Calu3 (cell line): ENCODE measurements at regions not wholly inside any gene's neighbourhood (a gene's known extent, or its start where the extent isn't known, plus 50 kb on each side); places are given as distances from the start of the nearest gene placed in this dataset.

ENCODE experiments used
- BruUV-seq: library from RNA; stranded (reverse); fragments of 400-500 nt; replicated peaks from 2 replicates; lab custom pipeline; 2021; lab: Mats Ljungman, UMichigan
- CTCF ChIA-PET: fragments of 300-600 bp; sonication (Branson Sonifier 250); formaldehyde crosslinking; loops from one replicate; lab custom pipeline; 2022; ENCODE audit warnings: antibody characterized with exemption; lab: Charles Lee
- DNase-seq: peaks from one replicate; pipeline ENCODE4 v3.0.0; 2022
- H3K27ac Mint-ChIP-seq: one replicate; pipeline ENCODE4 v1.8.0; 2022; ENCODE audit warnings: mixed read lengths; ENCODE audit not compliant: unreplicated experiment
- H3K27me3 Mint-ChIP-seq: one replicate; pipeline ENCODE4 v1.8.0; 2022; ENCODE audit warnings: mixed read lengths; ENCODE audit not compliant: unreplicated experiment
- H3K36me3 Mint-ChIP-seq: one replicate; pipeline ENCODE4 v1.8.0; 2022; ENCODE audit warnings: mild to moderate bottlenecking, moderate library complexity, mixed read lengths; ENCODE audit not compliant: insufficient read depth, unreplicated experiment
- H3K4me1 Mint-ChIP-seq: one replicate; pipeline ENCODE4 v1.8.0; 2022; ENCODE audit warnings: mild to moderate bottlenecking, low read depth, mixed read lengths; ENCODE audit not compliant: unreplicated experiment
- H3K4me3 Mint-ChIP-seq: one replicate; pipeline ENCODE4 v1.8.0; 2022; ENCODE audit warnings: mild to moderate bottlenecking, low read depth, moderate library complexity, mixed read lengths; ENCODE audit not compliant: unreplicated experiment
- H3K9me3 Mint-ChIP-seq: one replicate; pipeline ENCODE4 v1.8.0; 2022; ENCODE audit warnings: low read depth, mixed read lengths; ENCODE audit not compliant: unreplicated experiment
- intact Hi-C: fragments of 100-400 bp; cut with micrococcal nuclease; formaldehyde crosslinking; loops from one replicate; pipeline ENCODE4 v1.10.0; 2022; ENCODE audit not compliant: unreplicated experiment
- TF ChIP-seq, protein P1 (sequence below): fragments of 200-600 bp; IDR thresholded peaks from one replicate; pipeline ENCODE4 v1.8.0; 2022; ENCODE audit warnings: antibody characterized with exemption; ENCODE audit not compliant: unreplicated experiment

GRCh38 chr2:147081831-147082230 lies 763.0 kb upstream of the ACVR2A start:
- Mint-ChIP-seq H3K27me3 (no peaks in the 10 kb centered on the region), H3K4me3 (no peak overlapping the region), H3K27ac (no peak overlapping the region), H3K4me1 (peaks cover 16% of the 10 kb centered on the region), H3K36me3 (no peaks in the 10 kb centered on the region), H3K9me3 (no peaks in the 10 kb centered on the region)
- TF ChIP-seq, protein P1, sequence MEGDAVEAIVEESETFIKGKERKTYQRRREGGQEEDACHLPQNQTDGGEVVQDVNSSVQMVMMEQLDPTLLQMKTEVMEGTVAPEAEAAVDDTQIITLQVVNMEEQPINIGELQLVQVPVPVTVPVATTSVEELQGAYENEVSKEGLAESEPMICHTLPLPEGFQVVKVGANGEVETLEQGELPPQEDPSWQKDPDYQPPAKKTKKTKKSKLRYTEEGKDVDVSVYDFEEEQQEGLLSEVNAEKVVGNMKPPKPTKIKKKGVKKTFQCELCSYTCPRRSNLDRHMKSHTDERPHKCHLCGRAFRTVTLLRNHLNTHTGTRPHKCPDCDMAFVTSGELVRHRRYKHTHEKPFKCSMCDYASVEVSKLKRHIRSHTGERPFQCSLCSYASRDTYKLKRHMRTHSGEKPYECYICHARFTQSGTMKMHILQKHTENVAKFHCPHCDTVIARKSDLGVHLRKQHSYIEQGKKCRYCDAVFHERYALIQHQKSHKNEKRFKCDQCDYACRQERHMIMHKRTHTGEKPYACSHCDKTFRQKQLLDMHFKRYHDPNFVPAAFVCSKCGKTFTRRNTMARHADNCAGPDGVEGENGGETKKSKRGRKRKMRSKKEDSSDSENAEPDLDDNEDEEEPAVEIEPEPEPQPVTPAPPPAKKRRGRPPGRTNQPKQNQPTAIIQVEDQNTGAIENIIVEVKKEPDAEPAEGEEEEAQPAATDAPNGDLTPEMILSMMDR: no peak
- intact Hi-C loops: loop anchor here (1.0 to 10.0 kb wide), 3 partner anchors 155 to 829 kb away; no protein-coding TSS in a partner anchor
- BruUV-seq: no TSS peak
- CTCF ChIA-PET: no interaction called here
- no peak for DNase-seq

DNA sequence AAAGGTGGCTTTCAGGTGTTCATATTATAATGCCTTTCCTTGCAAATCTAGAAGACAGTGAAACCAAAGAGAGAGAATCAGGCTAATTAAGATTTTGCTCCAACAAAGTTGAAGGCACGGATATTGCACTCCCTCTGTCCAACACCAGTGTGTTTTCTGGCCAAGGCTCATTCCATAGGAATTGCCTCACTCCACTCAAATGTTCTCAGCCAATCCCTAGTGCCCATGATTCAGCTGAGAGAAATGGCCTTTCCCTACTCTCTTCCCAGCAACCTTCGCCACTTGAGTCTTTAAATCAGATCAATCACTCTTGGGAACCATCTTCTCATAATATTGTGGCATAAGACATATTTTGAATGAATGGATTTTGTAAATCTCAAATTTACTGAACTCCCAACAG lies 768.2 kb upstream of the ACVR2A start:
- H3K27ac Mint-ChIP-seq: no peak overlapping the region
- no peak overlapping the region for H3K4me3 Mint-ChIP-seq
- BruUV-seq: no TSS peak
- intact Hi-C loops: no loop called here
- CTCF ChIA-PET: interaction anchor here (0.5 kb wide), 1 partner anchor 339 kb away, joined by 3 read pairs; no protein-coding TSS in a partner anchor
- H3K9me3 Mint-ChIP-seq: no peaks in the 10 kb centered on the region
- no peaks in the 10 kb centered on the region for H3K36me3 Mint-ChIP-seq
- TF ChIP-seq, protein P1: no peak
- H3K27me3 Mint-ChIP-seq: no peaks in the 10 kb centered on the region
- H3K4me1 Mint-ChIP-seq: no peaks in the 10 kb centered on the region
- DNase-seq: no peak

DNA sequence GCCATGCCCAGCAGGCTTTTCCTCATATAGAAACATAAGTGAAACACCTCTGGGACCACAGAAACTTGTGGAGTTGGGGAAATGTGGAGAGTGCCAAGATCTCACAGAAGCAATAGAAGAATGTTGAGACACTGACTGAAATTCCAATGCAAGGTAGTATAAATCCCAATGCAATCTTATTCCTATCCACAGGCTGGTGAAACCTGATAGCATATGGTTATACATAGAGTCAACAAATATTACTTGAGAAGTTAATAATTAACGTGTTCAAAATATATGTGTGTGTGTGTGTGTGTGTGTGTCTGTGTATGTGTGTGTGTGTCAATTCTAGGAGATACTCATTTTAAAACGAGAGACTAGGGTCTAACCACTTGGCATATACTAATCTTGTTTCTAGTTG lies 776.8 kb upstream of the ACVR2A start:
- peaks cover 4% of the 10 kb centered on the region for H3K9me3 Mint-ChIP-seq

DNA sequence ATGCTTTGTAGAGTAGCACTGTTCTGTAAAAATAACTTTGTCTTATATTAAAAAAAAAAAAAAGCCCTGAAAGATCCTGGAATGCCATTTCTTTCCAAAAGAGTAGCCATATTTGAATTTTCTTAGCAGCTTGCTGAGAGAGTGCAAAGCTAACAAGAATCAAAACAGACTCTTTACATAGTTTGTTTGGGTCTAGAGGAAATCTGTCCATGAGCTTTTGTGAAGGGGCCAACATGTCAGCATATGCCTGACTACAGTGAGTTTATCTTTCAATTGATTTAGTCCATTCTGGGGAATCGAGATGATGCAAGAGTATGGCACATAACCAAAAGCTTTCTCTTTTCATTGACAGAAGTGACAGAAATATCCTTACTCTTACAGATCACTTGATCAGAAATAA lies 777.7 kb upstream of the ACVR2A start:
- CTCF ChIA-PET: no interaction called here
- Mint-ChIP-seq H3K4me3 (no peak overlapping the region), H3K9me3 (peaks cover 4% of the 10 kb centered on the region), H3K4me1 (peaks cover 8% of the 10 kb centered on the region), H3K36me3 (no peaks in the 10 kb centered on the region), H3K27ac (no peak overlapping the region), H3K27me3 (no peaks in the 10 kb centered on the region)
- TF ChIP-seq, protein P1: no peak
- no TSS peak for BruUV-seq
- intact Hi-C loops: no loop called here
- DNase-seq: no peak

More for the DNA sequence above, 776.8 kb upstream of the ACVR2A start:
- intact Hi-C loops: no loop called here
- DNase-seq: no peak
- no peaks in the 10 kb centered on the region for H3K27me3 Mint-ChIP-seq
- no peak overlapping the region for H3K27ac Mint-ChIP-seq
- CTCF ChIA-PET: interaction anchor here (0.7 kb wide), 1 partner anchor 15 kb away, joined by 4 read pairs; no protein-coding TSS in a partner anchor
- BruUV-seq: no TSS peak
- no peak overlapping the region for H3K4me3 Mint-ChIP-seq
- TF ChIP-seq, protein P1: no peak
- no peaks in the 10 kb centered on the region for H3K36me3 Mint-ChIP-seq
- peaks cover 8% of the 10 kb centered on the region for H3K4me1 Mint-ChIP-seq
